Naive thymus-derived CD8-positive, alpha-beta T cell (primary cell): ENCODE measurements at regions not wholly inside any gene's neighbourhood (a gene's known extent, or its start where the extent isn't known, plus 50 kb on each side); places are given as distances from the start of the nearest gene placed in this dataset.
"Not testable (repeated sequence)": the region's sequence is repeated elsewhere in the genome, so short reads cannot be mapped to it uniquely, and the experiment has no call there.

Experiments used
- ATAC-seq, 2 donors: fragments of 150-1000 bp; cut with Tn5 transposase in 1 of 2; sonication (Bioruptor Pico), chemical (Tn5 transposase) in 1 of 2; 1 replicate in 1 of 2; 2 replicates in 1 of 2; pipeline ENCODE4 v1.10.0; 2021; ENCODE audit warnings: mild to moderate bottlenecking in 2 of 2, moderate library complexity in 2 of 2
- POLR2A ChIA-PET: fragments of 350-600 bp; sonication (Branson Sonifier 250); formaldehyde crosslinking; loops from one replicate; lab custom pipeline; 2021; ENCODE audit warnings: antibody characterized with exemption; lab: Charles Lee
- DNase-seq, 10 donors: peaks; one replicate each; pipeline versions ENCODE4 v3.0.0 to v3.0.0-alpha.2; 2020 to 2022
- H3K27ac Mint-ChIP-seq, 10 donors: one replicate each; pipeline ENCODE4 v1.8.0; 2020 to 2022; ENCODE audit warnings: mild to moderate bottlenecking in 10 of 10, mixed read lengths in 10 of 10, moderate library complexity in 4 of 10, inconsistent platforms in 1 of 10
- H3K27me3 Mint-ChIP-seq, 5 donors: one replicate each; pipeline ENCODE4 v1.8.0; 2021 to 2022; ENCODE audit warnings: mixed read lengths in 5 of 5
- H3K36me3 Mint-ChIP-seq, 3 donors: one replicate each; pipeline ENCODE4 v1.8.0; 2020 to 2022; ENCODE audit warnings: mixed read lengths in 3 of 3, mild to moderate bottlenecking in 2 of 3, inconsistent platforms in 1 of 3
- H3K4me1 Mint-ChIP-seq, 4 donors: one replicate each; pipeline ENCODE4 v1.8.0; 2021 to 2022; ENCODE audit warnings: mixed read lengths in 4 of 4
- H3K4me3 Mint-ChIP-seq, 10 donors: one replicate each; pipeline ENCODE4 v1.8.0; 2020 to 2022; ENCODE audit warnings: mild to moderate bottlenecking in 10 of 10, mixed read lengths in 10 of 10, moderate library complexity in 6 of 10, inconsistent platforms in 1 of 10
- H3K9me3 Mint-ChIP-seq, 9 donors: one replicate each; pipeline ENCODE4 v1.8.0; 2020 to 2022; ENCODE audit warnings: mixed read lengths in 9 of 9, mild to moderate bottlenecking in 3 of 9, inconsistent platforms in 1 of 9, moderate library complexity in 1 of 9

DNA sequence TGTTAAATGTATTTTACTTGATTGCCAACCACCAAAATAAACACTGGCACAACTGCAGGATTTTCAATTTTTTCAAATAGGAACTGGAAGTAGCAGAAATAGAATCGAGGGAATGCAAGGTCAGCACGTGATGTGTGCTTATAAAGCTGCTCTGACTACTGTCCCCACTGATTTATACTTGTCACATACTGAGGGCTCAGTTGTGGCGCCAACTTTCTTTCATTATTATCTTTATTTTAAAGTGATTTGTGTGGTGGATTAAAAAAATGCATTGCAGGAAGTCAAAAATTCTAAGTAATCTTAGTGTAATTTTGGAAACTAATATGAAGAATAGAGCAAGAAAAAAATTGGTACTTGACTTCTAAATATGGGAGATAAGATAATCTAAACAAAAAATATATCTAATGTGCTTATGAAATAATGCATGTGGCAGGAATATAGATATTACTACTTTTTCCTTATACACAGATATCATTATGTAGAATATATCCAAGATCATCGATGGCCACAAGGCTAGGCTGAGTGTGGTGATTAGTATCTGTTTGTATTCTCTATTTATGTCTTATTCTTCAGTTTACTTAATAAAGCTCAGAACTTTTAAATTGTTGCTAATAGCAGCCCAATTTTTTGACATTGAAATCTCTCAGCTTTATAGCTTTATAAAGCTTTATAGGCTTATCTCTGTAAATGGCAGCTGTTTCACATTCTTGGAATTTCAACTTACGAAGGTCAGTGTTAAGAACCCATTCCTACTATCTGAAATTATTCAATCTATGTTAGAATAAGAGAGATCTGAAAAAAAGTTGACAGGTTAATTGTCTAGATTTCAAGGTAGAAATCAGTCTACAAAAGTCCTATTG, 404.5 kb upstream of the ADAMTS5 start:
- no peaks in the 10 kb centered on the region for H3K4me1 Mint-ChIP-seq
- H3K4me3 Mint-ChIP-seq: no peak overlapping the region
- POLR2A ChIA-PET: no interaction called here
- DNase-seq (no peak), ATAC-seq (no peak)
- no peaks in the 10 kb centered on the region for H3K27me3 Mint-ChIP-seq
- H3K9me3 Mint-ChIP-seq: peaks cover 0 to 9% (median 2%) of the 10 kb centered on the region in 9 donors
- H3K27ac Mint-ChIP-seq: no peak overlapping the region
- H3K36me3 Mint-ChIP-seq: no peaks in the 10 kb centered on the region

- H3K4me3 Mint-ChIP-seq: no peak overlapping the region
- no peak for DNase-seq
- H3K36me3 Mint-ChIP-seq: no peaks in the 10 kb centered on the region
These were observed 403.2 kb upstream of the ADAMTS5 start for GRCh38 chr21:27369978-27370571.

DNA sequence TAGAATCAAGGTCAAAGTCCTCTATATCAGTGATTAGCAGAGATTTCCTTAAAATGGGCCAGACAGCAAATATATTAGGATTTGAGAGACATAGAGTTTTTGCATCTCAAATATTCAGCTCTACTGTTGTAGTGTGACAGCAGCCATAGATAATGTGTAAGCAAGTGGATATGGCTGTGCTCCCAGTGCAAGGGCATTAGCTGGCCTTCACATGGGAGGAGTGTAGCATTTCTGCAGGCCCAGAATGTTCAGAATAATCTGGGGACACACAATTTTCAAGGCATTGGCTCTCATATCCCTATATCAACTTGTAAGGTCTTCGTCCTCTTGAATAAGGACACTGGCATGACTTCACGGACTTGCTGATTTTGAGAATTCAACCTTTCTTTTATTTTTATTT, 402.3 kb upstream of the ADAMTS5 start:
- no peak for DNase-seq
- H3K27ac Mint-ChIP-seq: no peak overlapping the region
- no peaks in the 10 kb centered on the region for H3K4me1 Mint-ChIP-seq
- H3K4me3 Mint-ChIP-seq: no peak overlapping the region
- no peaks in the 10 kb centered on the region for H3K27me3 Mint-ChIP-seq
- no peaks in the 10 kb centered on the region for H3K36me3 Mint-ChIP-seq
- POLR2A ChIA-PET: no interaction called here
- ATAC-seq: no peak
- H3K9me3 Mint-ChIP-seq: peaks cover 0 to 13% (median 3%) of the 10 kb centered on the region in 9 donors

More at GRCh38 chr21:27369978-27370571, 403.2 kb upstream of the ADAMTS5 start:
- Mint-ChIP-seq H3K4me1 (no peaks in the 10 kb centered on the region), H3K27ac (no peak overlapping the region), H3K9me3 (peaks cover 0 to 13% (median 3%) of the 10 kb centered on the region in 9 donors), H3K27me3 (no peaks in the 10 kb centered on the region)
- no peak for ATAC-seq
- POLR2A ChIA-PET: no interaction called here

DNA sequence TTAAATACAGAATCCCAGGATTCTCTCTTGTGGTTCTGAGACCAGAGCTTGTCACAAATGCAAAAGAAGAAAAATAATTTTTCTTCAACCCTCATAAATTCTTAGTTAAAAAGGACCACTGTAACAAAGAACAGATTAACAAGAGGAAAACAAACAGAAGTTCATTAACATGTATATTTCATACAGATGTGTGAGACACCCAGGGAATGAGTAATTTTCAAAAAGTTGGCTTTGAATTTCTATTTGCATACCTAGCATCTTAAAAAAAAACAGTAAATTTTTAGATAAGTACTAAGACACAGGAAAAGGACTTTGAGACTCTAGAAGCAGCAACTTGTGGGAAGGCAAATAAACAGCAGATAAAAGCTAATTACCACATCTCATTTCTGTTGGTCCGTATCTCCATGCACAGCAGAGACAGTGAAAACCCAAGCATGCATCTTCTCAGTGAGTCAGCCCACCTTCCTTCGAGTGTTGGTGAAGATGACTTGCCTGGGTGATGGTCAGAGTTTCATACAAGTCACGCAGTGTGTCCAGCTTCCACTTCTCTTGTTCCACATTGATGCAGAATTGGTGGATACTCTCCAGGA, 399.9 kb upstream of the ADAMTS5 start:
- H3K4me3 Mint-ChIP-seq: no peak overlapping the region
- ATAC-seq: no peak
- POLR2A ChIA-PET: no interaction called here
- H3K27me3 Mint-ChIP-seq: no peaks in the 10 kb centered on the region
- no peak for DNase-seq
- H3K9me3 Mint-ChIP-seq: peaks cover 0 to 13% (median 3%) of the 10 kb centered on the region in 9 donors
- H3K4me1 Mint-ChIP-seq: no peaks in the 10 kb centered on the region
- H3K27ac Mint-ChIP-seq: no peak overlapping the region
- no peaks in the 10 kb centered on the region for H3K36me3 Mint-ChIP-seq

- H3K27ac Mint-ChIP-seq: no peak overlapping the region
- ATAC-seq (no peak), DNase-seq (no peak)
- no peaks in the 10 kb centered on the region for H3K27me3 Mint-ChIP-seq
- H3K36me3 Mint-ChIP-seq: no peaks in the 10 kb centered on the region
- H3K4me1 Mint-ChIP-seq: no peaks in the 10 kb centered on the region
- H3K4me3 Mint-ChIP-seq: no peak overlapping the region
- POLR2A ChIA-PET: no interaction called here
- H3K9me3 Mint-ChIP-seq: peaks cover 0 to 13% (median 3%) of the 10 kb centered on the region in 9 donors
These were observed 399.1 kb upstream of the ADAMTS5 start for GRCh38 chr21:27366036-27366435.

- Mint-ChIP-seq H3K27me3 (no peaks in the 10 kb centered on the region), H3K27ac (no peak overlapping the region), H3K4me1 (no peaks in the 10 kb centered on the region), H3K4me3 (no peak overlapping the region), H3K36me3 (no peaks in the 10 kb centered on the region), H3K9me3 (peaks cover 0 to 13% (median 3%) of the 10 kb centered on the region in 9 donors)
- POLR2A ChIA-PET: no interaction called here
- ATAC-seq (no peak), DNase-seq (no peak)
These were observed 398.5 kb upstream of the ADAMTS5 start for GRCh38 chr21:27365394-27365793.

GRCh38 chr21:27363719-27364477, 397.0 kb upstream of the ADAMTS5 start:
- H3K4me1 Mint-ChIP-seq: no peaks in the 10 kb centered on the region
- H3K4me3 Mint-ChIP-seq: no peak overlapping the region
- no peak for DNase-seq
- no peaks in the 10 kb centered on the region for H3K27me3 Mint-ChIP-seq
- no peak overlapping the region for H3K27ac Mint-ChIP-seq
- peaks cover 0 to 17% (median 3%) of the 10 kb centered on the region in 9 donors for H3K9me3 Mint-ChIP-seq
- POLR2A ChIA-PET: no interaction called here
- ATAC-seq: no peak
- no peaks in the 10 kb centered on the region for H3K36me3 Mint-ChIP-seq

DNA sequence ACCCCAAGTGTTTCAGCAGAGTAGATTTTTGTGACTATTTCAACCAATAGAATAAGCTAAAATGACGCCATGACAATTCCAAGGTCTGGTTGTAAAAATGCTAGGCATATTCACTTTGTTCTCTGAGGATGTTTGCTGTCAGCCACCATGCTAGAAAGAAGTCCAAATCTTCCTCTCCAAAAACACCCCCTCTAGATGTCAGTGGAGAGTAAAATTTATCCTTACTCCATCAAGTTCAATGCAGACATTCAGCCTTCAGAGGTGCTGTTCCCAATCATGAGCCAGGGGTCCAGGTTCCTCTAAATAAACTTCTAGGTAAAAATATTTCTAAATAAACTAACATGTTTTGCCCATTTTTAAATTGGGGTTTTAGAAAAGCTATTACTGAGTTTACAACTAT, 395.4 kb upstream of the ADAMTS5 start:
- Mint-ChIP-seq H3K9me3 (peaks cover 0 to 19% (median 2%) of the 10 kb centered on the region in 9 donors), H3K36me3 (no peaks in the 10 kb centered on the region), H3K4me3 (no peak overlapping the region), H3K27ac (no peak overlapping the region), H3K4me1 (no peaks in the 10 kb centered on the region), H3K27me3 (no peaks in the 10 kb centered on the region)
- POLR2A ChIA-PET: no interaction called here
- no peak for ATAC-seq
- DNase-seq: no peak

DNA sequence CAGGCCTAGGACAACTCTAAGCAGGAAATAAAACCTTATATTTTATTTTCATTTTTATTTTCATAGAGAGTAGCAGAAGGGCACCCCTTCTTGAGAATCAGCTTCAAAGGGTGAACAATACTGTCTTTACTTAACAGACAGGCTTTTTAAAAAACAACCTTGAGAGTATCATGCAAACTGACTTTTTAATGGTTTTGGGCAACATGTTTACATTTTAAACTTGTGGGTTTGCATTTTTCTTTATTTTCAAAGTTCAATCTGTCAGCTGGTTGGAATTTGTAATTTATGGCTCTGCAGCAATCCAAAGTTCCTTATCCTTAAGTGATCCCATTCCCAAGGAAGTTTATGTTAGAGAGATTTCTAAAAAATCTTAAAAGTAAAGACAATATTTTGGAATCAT, 392.3 kb upstream of the ADAMTS5 start:
- no peak for DNase-seq
- POLR2A ChIA-PET: no interaction called here
- H3K4me1 Mint-ChIP-seq: no peaks in the 10 kb centered on the region
- H3K4me3 Mint-ChIP-seq: no peak overlapping the region
- H3K9me3 Mint-ChIP-seq: peaks cover 0 to 11% (median 2%) of the 10 kb centered on the region in 9 donors
- no peak overlapping the region for H3K27ac Mint-ChIP-seq
- no peak for ATAC-seq
- H3K36me3 Mint-ChIP-seq: no peaks in the 10 kb centered on the region
- H3K27me3 Mint-ChIP-seq: no peaks in the 10 kb centered on the region

DNA sequence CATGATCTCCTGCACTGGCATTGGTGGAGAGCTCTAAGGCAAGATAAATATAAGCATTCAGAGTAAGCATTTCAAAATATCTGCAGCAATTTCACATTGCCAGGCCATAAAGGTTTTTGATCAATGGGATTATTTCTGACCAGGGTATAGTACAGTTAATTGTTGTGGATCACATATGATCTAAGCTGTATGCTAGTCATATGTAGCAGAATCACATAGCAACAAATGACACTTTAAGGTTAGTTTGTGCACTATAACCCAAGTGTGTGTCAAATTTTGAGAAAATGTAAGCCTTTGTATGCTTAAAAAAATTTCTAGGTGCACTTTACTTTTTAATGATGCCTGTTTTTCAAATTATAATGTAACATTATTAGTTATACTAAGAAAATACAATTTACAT, 386.0 kb upstream of the ADAMTS5 start:
- H3K27me3 Mint-ChIP-seq: no peaks in the 10 kb centered on the region
- ATAC-seq: no peak
- no peak for DNase-seq
- no peak overlapping the region for H3K4me3 Mint-ChIP-seq
- no peaks in the 10 kb centered on the region for H3K36me3 Mint-ChIP-seq
- H3K27ac Mint-ChIP-seq: no peak overlapping the region
- H3K4me1 Mint-ChIP-seq: no peaks in the 10 kb centered on the region
- peaks cover 0 to 18% (median 4%) of the 10 kb centered on the region in 9 donors for H3K9me3 Mint-ChIP-seq
- POLR2A ChIA-PET: no interaction called here

GRCh38 chr21:27346041-27346448, 379.2 kb upstream of the ADAMTS5 start:
- H3K27me3 Mint-ChIP-seq: no peaks in the 10 kb centered on the region
- H3K9me3 Mint-ChIP-seq: peaks cover 0 to 13% (median 2%) of the 10 kb centered on the region in 9 donors
- no peaks in the 10 kb centered on the region for H3K36me3 Mint-ChIP-seq
- ATAC-seq: no peak
- no peak overlapping the region for H3K27ac Mint-ChIP-seq
- POLR2A ChIA-PET: no interaction called here
- H3K4me3 Mint-ChIP-seq: no peak overlapping the region
- H3K4me1 Mint-ChIP-seq: no peaks in the 10 kb centered on the region
- no peak for DNase-seq

DNA sequence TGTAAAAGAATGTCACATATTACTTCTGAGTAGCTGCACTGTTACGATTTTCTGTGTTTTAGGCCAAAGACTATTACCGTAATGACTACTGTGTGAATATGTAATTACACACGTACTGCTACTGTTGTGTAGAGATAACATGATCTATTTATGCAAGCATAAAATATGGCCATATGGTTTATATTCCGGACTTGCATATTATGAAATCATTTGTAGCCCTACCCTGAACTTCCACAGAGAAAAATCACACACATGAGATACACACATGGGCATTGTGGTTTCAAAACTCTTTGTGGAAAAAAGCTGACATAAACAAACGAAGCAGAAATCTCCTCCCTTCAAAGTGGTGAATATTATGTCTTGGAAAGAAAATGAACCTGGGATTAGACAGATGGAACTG, 373.0 kb upstream of the ADAMTS5 start:
- Mint-ChIP-seq H3K9me3 (peaks cover 0 to 19% (median 4%) of the 10 kb centered on the region in 9 donors), H3K36me3 (no peaks in the 10 kb centered on the region), H3K27ac (no peak overlapping the region), H3K4me3 (no peak overlapping the region), H3K27me3 (no peaks in the 10 kb centered on the region), H3K4me1 (no peaks in the 10 kb centered on the region)
- no peak for DNase-seq
- no peak for ATAC-seq
- POLR2A ChIA-PET: no interaction called here

- POLR2A ChIA-PET, H3K27ac Mint-ChIP-seq, H3K36me3 Mint-ChIP-seq, H3K4me3 Mint-ChIP-seq, ATAC-seq, H3K4me1 Mint-ChIP-seq, H3K27me3 Mint-ChIP-seq, DNase-seq: not testable (repeated sequence)
- H3K9me3 Mint-ChIP-seq: peaks cover 1 to 30% (median 11%) of the 10 kb centered on the region in 9 donors
These were observed 371.1 kb upstream of the ADAMTS5 start for GRCh38 chr21:27338007-27338406.
